ENCODE measurements at regions not wholly inside any gene's neighbourhood (a gene's known extent, or its start where the extent isn't known, plus 50 kb on each side); places are given as distances from the start of the nearest gene placed in this dataset.

DNA sequence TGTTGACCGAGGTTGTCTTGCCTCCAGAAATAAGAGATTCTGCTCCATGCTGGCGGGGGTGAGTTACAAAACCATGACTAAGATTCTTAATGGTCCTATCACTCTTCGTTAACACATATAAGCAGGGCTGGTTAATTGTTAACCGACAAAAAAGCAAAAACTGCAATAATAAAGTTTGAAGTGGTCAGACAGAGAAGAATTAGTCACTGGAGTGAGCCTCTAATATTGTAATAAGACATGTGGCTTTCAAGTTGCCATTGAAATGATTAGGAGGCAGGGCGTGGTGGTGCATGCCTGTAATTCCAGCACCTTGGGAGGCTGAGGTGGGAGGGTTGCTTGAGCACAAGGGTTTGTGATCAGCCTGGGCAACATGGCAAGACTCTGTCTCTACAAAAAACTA is 78.4 kb upstream of the NR2F2 start:
- dilution Hi-C loops (cut with MboI; ENCODE audit: extremely low pct_ligation_motif_present, low sequenced_read_pairs), result no loop called here

DNA sequence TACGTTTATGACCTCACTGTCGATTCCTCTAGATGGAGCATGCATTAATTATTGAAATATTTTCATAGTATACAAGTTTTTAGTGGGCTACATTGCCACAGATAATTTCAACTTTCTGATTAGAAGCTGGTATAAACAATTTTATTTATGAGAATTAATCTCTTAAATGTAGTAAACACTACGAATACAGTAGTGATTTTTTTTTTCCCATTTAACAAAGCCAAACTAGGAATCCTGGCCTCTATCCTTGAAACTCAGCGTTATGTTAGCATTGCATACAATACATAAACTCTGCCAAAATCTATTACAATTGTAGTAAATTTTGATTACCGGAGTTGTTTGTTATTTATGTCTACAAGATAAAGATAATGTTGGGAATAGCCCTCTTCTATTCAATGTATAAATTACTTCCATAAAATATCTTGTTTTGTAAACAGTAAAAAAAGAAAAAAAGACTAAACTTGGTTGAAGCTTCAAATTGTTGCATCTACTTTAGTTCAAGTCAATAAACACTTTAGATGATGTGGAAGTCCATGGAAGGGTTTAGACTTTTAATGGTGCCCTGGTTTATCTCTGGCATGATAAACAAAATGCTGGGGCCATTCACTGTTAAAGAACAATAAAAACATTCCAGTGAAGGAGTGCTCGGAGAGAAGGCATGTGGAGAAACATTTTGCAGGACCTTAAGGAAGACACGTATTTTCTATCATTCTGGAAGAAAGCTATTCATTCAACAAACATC is 77.3 kb upstream of the NR2F2 start:
- dilution Hi-C loops (cut with MboI; ENCODE audit: extremely low pct_ligation_motif_present, low sequenced_read_pairs), result no loop called here

More for the DNA sequence above, 78.4 kb upstream of the NR2F2 start:
- no peak overlapping the region for H2AFZ ChIP-seq (ENCODE audit: control insufficient read depth, low read length)
- DNase-seq (ENCODE audit: low read depth, low spot score) (no peak), FAIRE-seq (no peak)
- H3K4me2 ChIP-seq (ENCODE audit: control insufficient read depth, extremely low read depth, insufficient read depth, low read depth, low read length), result no peak overlapping the region
- no peaks in the 10 kb centered on the region for H3K36me3 ChIP-seq (ENCODE audit: control insufficient read depth in 2 of 2, extremely low read depth in 1 of 2, insufficient read depth in 2 of 2, low read length in 2 of 2)
- H3K9me1 ChIP-seq (ENCODE audit: control insufficient read depth, extremely low read depth, insufficient read depth, low read length), result no peaks in the 10 kb centered on the region
- no peak overlapping the region for H3K27ac ChIP-seq (ENCODE audit: control insufficient read depth, insufficient read depth, low read length)
- no peaks in the 10 kb centered on the region for H4K20me1 ChIP-seq (ENCODE audit: control insufficient read depth, extremely low read depth, insufficient read depth, low read length)
- no peak overlapping the region for H3K9ac ChIP-seq (ENCODE audit: control insufficient read depth, extremely low read depth, insufficient read depth, low read length)
- no peaks in the 10 kb centered on the region for H3K9me3 ChIP-seq (ENCODE audit: control insufficient read depth, low read depth, low read length)
- H3K4me1 ChIP-seq (ENCODE audit: control insufficient read depth, extremely low read depth, insufficient read depth, low read length), result no peaks in the 10 kb centered on the region
- no peaks in the 10 kb centered on the region for H3K79me2 ChIP-seq (ENCODE audit: control insufficient read depth, insufficient read depth, low read length)
- no peak overlapping the region for H3K4me3 ChIP-seq (ENCODE audit: control insufficient read depth in 2 of 3, extremely low read depth in 1 of 3, insufficient read depth in 2 of 3, low read depth in 1 of 3, low read length in 3 of 3)
- H3K27me3 ChIP-seq (ENCODE audit: control insufficient read depth, extremely low read depth, insufficient read depth, low read length), result no peaks in the 10 kb centered on the region
- TF ChIP-seq EZH2 (IDR thresholded peaks at IDR 0.05; ENCODE audit: low read length), result no peak
- TF ChIP-seq, protein P1, sequence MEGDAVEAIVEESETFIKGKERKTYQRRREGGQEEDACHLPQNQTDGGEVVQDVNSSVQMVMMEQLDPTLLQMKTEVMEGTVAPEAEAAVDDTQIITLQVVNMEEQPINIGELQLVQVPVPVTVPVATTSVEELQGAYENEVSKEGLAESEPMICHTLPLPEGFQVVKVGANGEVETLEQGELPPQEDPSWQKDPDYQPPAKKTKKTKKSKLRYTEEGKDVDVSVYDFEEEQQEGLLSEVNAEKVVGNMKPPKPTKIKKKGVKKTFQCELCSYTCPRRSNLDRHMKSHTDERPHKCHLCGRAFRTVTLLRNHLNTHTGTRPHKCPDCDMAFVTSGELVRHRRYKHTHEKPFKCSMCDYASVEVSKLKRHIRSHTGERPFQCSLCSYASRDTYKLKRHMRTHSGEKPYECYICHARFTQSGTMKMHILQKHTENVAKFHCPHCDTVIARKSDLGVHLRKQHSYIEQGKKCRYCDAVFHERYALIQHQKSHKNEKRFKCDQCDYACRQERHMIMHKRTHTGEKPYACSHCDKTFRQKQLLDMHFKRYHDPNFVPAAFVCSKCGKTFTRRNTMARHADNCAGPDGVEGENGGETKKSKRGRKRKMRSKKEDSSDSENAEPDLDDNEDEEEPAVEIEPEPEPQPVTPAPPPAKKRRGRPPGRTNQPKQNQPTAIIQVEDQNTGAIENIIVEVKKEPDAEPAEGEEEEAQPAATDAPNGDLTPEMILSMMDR (optimal IDR thresholded peaks at IDR 0.05 in 1 of 3, IDR thresholded peaks at IDR 0.05 in 1 of 3, conservative IDR thresholded peaks at IDR 0.05 in 1 of 3; ENCODE audit: extremely low read depth in 1 of 3, insufficient read depth in 2 of 3, low read length in 3 of 3), result no peak

More for the DNA sequence above, 77.3 kb upstream of the NR2F2 start:
- Histone ChIP-seq H4K20me1 (ENCODE audit: control insufficient read depth, extremely low read depth, insufficient read depth, low read length) (no peaks in the 10 kb centered on the region), H3K4me3 (ENCODE audit: control insufficient read depth in 2 of 3, extremely low read depth in 1 of 3, insufficient read depth in 2 of 3, low read depth in 1 of 3, low read length in 3 of 3) (no peak overlapping the region), H3K9ac (ENCODE audit: control insufficient read depth, extremely low read depth, insufficient read depth, low read length) (no peak overlapping the region), H3K9me3 (ENCODE audit: control insufficient read depth, low read depth, low read length) (no peaks in the 10 kb centered on the region), H3K4me1 (ENCODE audit: control insufficient read depth, extremely low read depth, insufficient read depth, low read length) (no peaks in the 10 kb centered on the region), H3K4me2 (ENCODE audit: control insufficient read depth, extremely low read depth, insufficient read depth, low read depth, low read length) (no peak overlapping the region), H3K36me3 (ENCODE audit: control insufficient read depth in 2 of 2, extremely low read depth in 1 of 2, insufficient read depth in 2 of 2, low read length in 2 of 2) (no peaks in the 10 kb centered on the region), H3K79me2 (ENCODE audit: control insufficient read depth, insufficient read depth, low read length) (no peaks in the 10 kb centered on the region), H3K9me1 (ENCODE audit: control insufficient read depth, extremely low read depth, insufficient read depth, low read length) (no peaks in the 10 kb centered on the region), H3K27me3 (ENCODE audit: control insufficient read depth, extremely low read depth, insufficient read depth, low read length) (no peaks in the 10 kb centered on the region), H2AFZ (ENCODE audit: control insufficient read depth, low read length) (no peak overlapping the region), H3K27ac (ENCODE audit: control insufficient read depth, insufficient read depth, low read length) (no peak overlapping the region)
- DNase-seq (ENCODE audit: low read depth, low spot score), result no peak
- FAIRE-seq, result no peak
- TF ChIP-seq, protein P1 (optimal IDR thresholded peaks at IDR 0.05 in 1 of 3, IDR thresholded peaks at IDR 0.05 in 1 of 3, conservative IDR thresholded peaks at IDR 0.05 in 1 of 3; ENCODE audit: extremely low read depth in 1 of 3, insufficient read depth in 2 of 3, low read length in 3 of 3), result no peak
- no peak for TF ChIP-seq EZH2 (IDR thresholded peaks at IDR 0.05; ENCODE audit: low read length)

All from keratinocyte (primary cell).